Activated T-cell treated with anti-CD3 and anti-CD28 coated beads, Interleukin-2, amount 50 U/mL, for 72 hours (primary cell): ENCODE measurements at regions not wholly inside any gene's neighbourhood (a gene's known extent, or its start where the extent isn't known, plus 50 kb on each side); places are given as distances from the start of the nearest gene placed in this dataset.

Experiments used
- ATAC-seq, 2 donors: fragments of 150-1000 bp; cut with Tn5 transposase; replicated peaks in 1 of 2; 2 replicates each; pipeline ENCODE4 v1.10.0; 2021; ENCODE audit warnings: moderate library complexity in 2 of 2, mild to moderate bottlenecking in 1 of 2
- DNase-seq, 2 donors: peaks; one replicate each; pipeline ENCODE4 v3.0.0; 2021 to 2022; ENCODE audit warnings: mixed read lengths in 1 of 2
- H3K27ac Mint-ChIP-seq: one replicate; pipeline ENCODE4 v1.8.0; 2022; ENCODE audit warnings: mild to moderate bottlenecking, moderate library complexity, mixed read lengths
- H3K27me3 Mint-ChIP-seq: one replicate; pipeline ENCODE4 v1.8.0; 2022; ENCODE audit warnings: low read depth, mixed read lengths
- H3K36me3 Mint-ChIP-seq, 2 donors: one replicate each; pipeline ENCODE4 v1.8.0; 2022; ENCODE audit warnings: mixed read lengths in 2 of 2, mild to moderate bottlenecking in 1 of 2; ENCODE audit not compliant: insufficient read depth in 2 of 2
- H3K4me1 Mint-ChIP-seq: one replicate; pipeline ENCODE4 v1.8.0; 2022; ENCODE audit warnings: low read depth, mixed read lengths
- H3K4me3 Mint-ChIP-seq, 2 donors: one replicate each; pipeline ENCODE4 v1.8.0; 2022; ENCODE audit warnings: mild to moderate bottlenecking in 2 of 2, mixed read lengths in 2 of 2, moderate library complexity in 2 of 2
- H3K9me3 Mint-ChIP-seq, 2 donors: one replicate each; pipeline ENCODE4 v1.8.0; 2022; ENCODE audit warnings: mixed read lengths in 2 of 2

- Mint-ChIP-seq H3K27me3 (no peaks in the 10 kb centered on the region), H3K4me3 (no peak overlapping the region), H3K4me1 (no peaks in the 10 kb centered on the region), H3K36me3 (no peaks in the 10 kb centered on the region), H3K9me3 (no peaks in the 10 kb centered on the region), H3K27ac (no peak overlapping the region)
- DNase-seq (no peak), ATAC-seq (no peak)
Measured at GRCh38 chr2:16115881-16116830, 175.8 kb downstream of the MYCN start.

- H3K27me3 Mint-ChIP-seq, result no peaks in the 10 kb centered on the region
- no peaks in the 10 kb centered on the region for H3K9me3 Mint-ChIP-seq
- DNase-seq (no peak), ATAC-seq (no peak)
- H3K36me3 Mint-ChIP-seq, result no peaks in the 10 kb centered on the region
- H3K27ac Mint-ChIP-seq, result no peak overlapping the region
- no peaks in the 10 kb centered on the region for H3K4me1 Mint-ChIP-seq
- H3K4me3 Mint-ChIP-seq, result no peak overlapping the region
Measured at GRCh38 chr2:16115291-16115690, 174.9 kb downstream of the MYCN start.

GRCh38 chr2:16114836-16115235 lies 174.5 kb downstream of the MYCN start:
- H3K9me3 Mint-ChIP-seq, result no peaks in the 10 kb centered on the region
- no peak overlapping the region for H3K27ac Mint-ChIP-seq
- H3K4me3 Mint-ChIP-seq, result no peak overlapping the region
- ATAC-seq (no peak), DNase-seq (no peak)
- H3K36me3 Mint-ChIP-seq, result no peaks in the 10 kb centered on the region
- H3K4me1 Mint-ChIP-seq, result no peaks in the 10 kb centered on the region
- H3K27me3 Mint-ChIP-seq, result no peaks in the 10 kb centered on the region

- H3K36me3 Mint-ChIP-seq, result no peaks in the 10 kb centered on the region
- ATAC-seq (no peak), DNase-seq (no peak)
- no peak overlapping the region for H3K27ac Mint-ChIP-seq
- no peak overlapping the region for H3K4me3 Mint-ChIP-seq
- H3K4me1 Mint-ChIP-seq, result no peaks in the 10 kb centered on the region
- H3K27me3 Mint-ChIP-seq, result no peaks in the 10 kb centered on the region
- H3K9me3 Mint-ChIP-seq, result no peaks in the 10 kb centered on the region
Measured at GRCh38 chr2:16114070-16114469, 173.7 kb downstream of the MYCN start.

GRCh38 chr2:16113568-16113967 lies 173.2 kb downstream of the MYCN start:
- no peaks in the 10 kb centered on the region for H3K36me3 Mint-ChIP-seq
- H3K27me3 Mint-ChIP-seq, result no peaks in the 10 kb centered on the region
- H3K4me1 Mint-ChIP-seq, result no peaks in the 10 kb centered on the region
- no peak for DNase-seq
- no peaks in the 10 kb centered on the region for H3K9me3 Mint-ChIP-seq
- no peak overlapping the region for H3K4me3 Mint-ChIP-seq
- ATAC-seq, result no peak
- H3K27ac Mint-ChIP-seq, result no peak overlapping the region

- H3K36me3 Mint-ChIP-seq, result no peaks in the 10 kb centered on the region
- DNase-seq, result no peak
- no peak overlapping the region for H3K27ac Mint-ChIP-seq
- H3K27me3 Mint-ChIP-seq, result no peaks in the 10 kb centered on the region
- H3K9me3 Mint-ChIP-seq, result no peaks in the 10 kb centered on the region
- no peak for ATAC-seq
- no peak overlapping the region for H3K4me3 Mint-ChIP-seq
- no peaks in the 10 kb centered on the region for H3K4me1 Mint-ChIP-seq
Measured at GRCh38 chr2:16112972-16113560, 172.7 kb downstream of the MYCN start.

- DNase-seq (no peak), ATAC-seq (no peak)
- no peaks in the 10 kb centered on the region for H3K4me1 Mint-ChIP-seq
- no peak overlapping the region for H3K4me3 Mint-ChIP-seq
- no peaks in the 10 kb centered on the region for H3K27me3 Mint-ChIP-seq
- H3K9me3 Mint-ChIP-seq, result no peaks in the 10 kb centered on the region
- no peaks in the 10 kb centered on the region for H3K36me3 Mint-ChIP-seq
- no peak overlapping the region for H3K27ac Mint-ChIP-seq
Measured at GRCh38 chr2:16112251-16112971, 172.1 kb downstream of the MYCN start.

GRCh38 chr2:16111838-16112210 lies 171.5 kb downstream of the MYCN start:
- Mint-ChIP-seq H3K36me3 (no peaks in the 10 kb centered on the region), H3K4me1 (no peaks in the 10 kb centered on the region), H3K9me3 (no peaks in the 10 kb centered on the region), H3K27ac (no peak overlapping the region), H3K4me3 (no peak overlapping the region), H3K27me3 (no peaks in the 10 kb centered on the region)
- no peak for DNase-seq
- ATAC-seq, result no peak

- H3K4me1 Mint-ChIP-seq, result no peaks in the 10 kb centered on the region
- H3K27ac Mint-ChIP-seq, result no peak overlapping the region
- ATAC-seq (no peak), DNase-seq (no peak)
- no peaks in the 10 kb centered on the region for H3K27me3 Mint-ChIP-seq
- no peaks in the 10 kb centered on the region for H3K36me3 Mint-ChIP-seq
- no peaks in the 10 kb centered on the region for H3K9me3 Mint-ChIP-seq
- H3K4me3 Mint-ChIP-seq, result no peak overlapping the region
Measured at GRCh38 chr2:16109821-16110310, 169.5 kb downstream of the MYCN start.

GRCh38 chr2:16109368-16109820 lies 169.0 kb downstream of the MYCN start:
- Mint-ChIP-seq H3K4me3 (no peak overlapping the region), H3K4me1 (no peaks in the 10 kb centered on the region), H3K9me3 (no peaks in the 10 kb centered on the region), H3K27me3 (no peaks in the 10 kb centered on the region), H3K36me3 (no peaks in the 10 kb centered on the region), H3K27ac (no peak overlapping the region)
- ATAC-seq (no peak), DNase-seq (no peak)

GRCh38 chr2:16107246-16107645 lies 166.9 kb downstream of the MYCN start:
- Mint-ChIP-seq H3K9me3 (no peaks in the 10 kb centered on the region), H3K27ac (no peak overlapping the region), H3K36me3 (no peaks in the 10 kb centered on the region), H3K4me3 (no peak overlapping the region), H3K4me1 (no peaks in the 10 kb centered on the region), H3K27me3 (no peaks in the 10 kb centered on the region)
- DNase-seq (no peak), ATAC-seq (no peak)

GRCh38 chr2:16106619-16107018 lies 166.3 kb downstream of the MYCN start:
- no peak overlapping the region for H3K4me3 Mint-ChIP-seq
- H3K9me3 Mint-ChIP-seq, result no peaks in the 10 kb centered on the region
- H3K27ac Mint-ChIP-seq, result no peak overlapping the region
- DNase-seq (no peak), ATAC-seq (no peak)
- no peaks in the 10 kb centered on the region for H3K4me1 Mint-ChIP-seq
- H3K36me3 Mint-ChIP-seq, result no peaks in the 10 kb centered on the region
- no peaks in the 10 kb centered on the region for H3K27me3 Mint-ChIP-seq

GRCh38 chr2:16105669-16106281 lies 165.4 kb downstream of the MYCN start:
- Mint-ChIP-seq H3K4me1 (no peaks in the 10 kb centered on the region), H3K9me3 (no peaks in the 10 kb centered on the region), H3K36me3 (no peaks in the 10 kb centered on the region), H3K27me3 (no peaks in the 10 kb centered on the region), H3K27ac (no peak overlapping the region), H3K4me3 (no peak overlapping the region)
- no peak for ATAC-seq
- no peak for DNase-seq
